Central memory CD4-positive, alpha-beta T cell (primary cell): ENCODE measurements at regions not wholly inside any gene's neighbourhood (a gene's known extent, or its start where the extent isn't known, plus 50 kb on each side); places are given as distances from the start of the nearest gene placed in this dataset.
"Not testable (repeated sequence)": the region's sequence is repeated elsewhere in the genome, so short reads cannot be mapped to it uniquely, and the experiment has no call there.

Experiments used
- DNase-seq: peaks from one replicate; pipeline ENCODE4 v3.0.0; 2022

DNA sequence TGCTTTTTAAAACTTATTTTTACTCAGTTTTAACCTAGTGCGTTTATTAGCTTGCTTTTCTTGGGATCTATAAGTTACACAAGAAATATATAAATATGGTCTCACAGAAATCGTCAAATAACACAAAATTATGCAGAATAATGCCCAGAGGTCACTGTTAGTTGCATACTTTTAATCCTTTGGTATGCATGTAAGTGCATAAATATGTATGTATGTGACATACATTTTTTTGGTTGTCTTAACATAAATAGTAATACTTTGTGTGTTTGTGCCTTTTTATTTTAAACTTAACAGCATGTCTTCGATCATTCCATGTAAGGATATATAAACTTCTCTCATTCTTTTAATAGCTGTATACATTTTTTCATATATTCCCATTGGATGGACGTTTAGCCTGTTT lies 459.6 kb downstream of the PCNX1 start:
- no peak for DNase-seq

DNA sequence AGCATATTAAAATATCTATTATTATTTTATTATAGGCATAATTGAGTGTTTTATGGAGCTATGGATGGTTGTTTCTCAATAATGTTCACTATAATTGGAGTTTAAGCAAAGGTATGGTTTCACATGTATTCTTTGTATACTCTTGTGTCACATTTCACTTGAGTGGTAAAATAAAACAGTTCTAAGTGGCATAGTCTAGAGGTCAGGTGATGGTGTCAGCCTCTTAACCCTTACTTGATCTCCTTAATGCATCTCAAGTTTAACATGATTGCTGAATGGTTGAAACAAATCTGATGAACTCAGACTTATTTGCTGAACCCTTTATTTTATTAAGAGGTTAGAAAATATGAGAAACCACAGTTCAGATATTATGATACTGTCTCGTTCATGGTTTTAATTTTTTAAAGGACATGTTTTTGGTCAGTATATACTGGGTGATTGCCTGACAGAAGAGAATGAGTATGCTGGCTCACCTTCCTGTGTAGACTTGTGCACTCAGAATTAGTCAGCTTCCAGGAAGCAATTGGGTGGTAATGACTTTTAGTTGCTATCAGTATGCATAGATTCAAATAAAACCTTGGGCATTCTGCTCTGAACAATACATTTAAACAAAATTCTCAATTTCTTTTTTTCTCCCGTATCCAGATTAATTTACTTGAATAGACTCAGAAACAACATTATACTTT lies 464.6 kb downstream of the PCNX1 start:
- no peak for DNase-seq

- DNase-seq = no peak
These were observed 465.2 kb downstream of the PCNX1 start for GRCh38 chr14:71372411-71372838.

DNA sequence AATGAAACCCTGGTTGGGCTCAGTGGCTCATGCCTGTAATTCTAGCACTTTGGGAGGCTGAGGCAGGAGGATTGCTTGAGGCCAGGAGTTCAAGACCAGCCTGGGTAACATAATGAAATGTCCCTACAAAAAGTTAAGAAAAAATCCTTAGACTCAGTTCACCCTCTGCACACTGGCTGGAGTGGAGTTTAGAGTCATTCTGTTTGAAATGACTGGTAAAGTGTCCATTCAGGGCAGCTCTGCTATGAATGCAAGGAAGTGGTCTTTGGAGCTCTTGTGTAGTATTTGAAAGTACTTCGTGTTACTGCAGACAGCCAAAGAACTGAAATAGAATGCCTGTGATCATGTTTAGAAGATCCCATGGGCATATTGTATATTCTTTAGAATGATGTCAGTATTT lies 466.5 kb downstream of the PCNX1 start:
- DNase-seq = no peak

DNA sequence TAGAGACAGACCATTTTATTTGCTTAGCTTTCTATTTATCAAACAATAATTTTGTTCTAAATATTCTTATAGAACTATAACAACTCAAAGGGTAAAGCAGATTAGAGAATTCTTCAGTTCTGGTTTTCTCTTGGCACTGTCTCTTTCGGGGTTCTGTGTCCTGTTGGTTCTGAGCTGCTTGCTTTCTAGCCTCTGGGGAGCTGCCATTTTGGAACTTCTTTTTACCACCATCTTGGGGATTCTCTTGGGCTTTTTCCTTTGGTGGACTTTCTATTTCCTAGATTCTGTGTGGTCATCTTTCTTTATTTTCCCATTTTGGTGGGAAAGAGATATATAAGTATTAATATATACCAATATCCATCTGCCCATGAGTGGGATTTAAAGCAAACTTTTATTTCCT lies 467.7 kb downstream of the PCNX1 start:
- no peak for DNase-seq

GRCh38 chr14:71377099-71377498 lies 469.8 kb downstream of the PCNX1 start:
- no peak for DNase-seq

GRCh38 chr14:71380271-71380670 lies 473.0 kb downstream of the PCNX1 start:
- no peak for DNase-seq

DNA sequence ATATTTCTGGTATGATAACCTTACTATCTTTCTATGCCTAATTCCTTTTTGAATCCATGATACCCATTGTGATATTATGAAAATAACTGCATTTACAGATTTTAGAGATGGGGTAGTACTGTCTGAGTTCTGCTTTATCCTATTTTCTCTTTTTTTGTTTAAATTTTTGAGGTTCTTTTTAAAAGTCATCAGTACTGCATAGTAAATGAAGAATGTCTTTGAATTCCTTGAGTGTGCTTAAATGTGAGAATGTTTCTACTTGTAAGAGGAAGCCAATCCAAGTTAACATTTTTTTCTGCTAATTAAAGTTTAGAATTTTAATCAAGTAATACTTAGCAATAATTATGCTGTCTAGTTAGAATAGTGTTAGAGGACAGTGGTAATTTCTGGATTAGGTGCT lies 474.6 kb downstream of the PCNX1 start:
- DNase-seq = no peak

DNA sequence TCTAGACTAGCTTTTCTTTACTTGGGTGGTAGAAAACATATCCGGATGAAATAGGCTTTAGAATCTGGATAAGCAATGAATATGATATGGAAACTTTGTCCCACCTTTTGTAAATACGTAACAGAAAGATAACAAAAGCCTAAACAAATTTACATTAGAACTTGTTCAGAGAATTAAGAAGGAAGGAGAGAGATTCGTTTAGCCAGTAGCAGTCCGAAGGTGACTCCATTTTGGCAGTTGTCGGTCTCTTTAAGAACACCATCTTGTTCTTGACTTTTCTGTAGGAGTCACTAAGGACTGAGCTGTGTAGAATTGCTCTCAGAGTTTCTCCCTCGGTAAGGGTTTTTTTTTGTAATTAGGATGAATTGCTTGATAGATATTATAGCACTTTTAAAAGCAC lies 475.1 kb downstream of the PCNX1 start:
- DNase-seq = no peak

DNA sequence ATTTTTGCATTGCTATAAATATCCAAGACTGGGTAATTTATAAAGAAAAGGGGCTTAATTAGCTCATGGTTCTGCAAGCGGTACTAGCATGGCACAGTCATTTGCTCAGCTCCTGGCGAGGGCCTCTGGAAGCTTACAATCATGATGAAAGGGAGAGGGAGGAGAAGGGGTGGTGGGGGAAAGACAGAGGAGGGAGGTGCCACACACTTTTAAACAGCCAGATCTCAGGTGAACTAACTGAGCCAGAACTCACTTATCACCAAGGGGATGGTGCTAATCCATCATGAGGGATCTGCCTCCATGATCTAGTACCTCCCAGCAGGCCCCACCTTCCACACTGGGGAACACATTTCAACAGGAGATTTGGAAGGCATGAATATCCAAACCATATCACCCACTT lies 476.3 kb downstream of the PCNX1 start:
- DNase-seq = no peak

- no peak for DNase-seq
These were observed 477.0 kb downstream of the PCNX1 start for GRCh38 chr14:71384007-71384845.

- DNase-seq = no peak
These were observed 480.5 kb downstream of the PCNX1 start for GRCh38 chr14:71387753-71388152.

DNA sequence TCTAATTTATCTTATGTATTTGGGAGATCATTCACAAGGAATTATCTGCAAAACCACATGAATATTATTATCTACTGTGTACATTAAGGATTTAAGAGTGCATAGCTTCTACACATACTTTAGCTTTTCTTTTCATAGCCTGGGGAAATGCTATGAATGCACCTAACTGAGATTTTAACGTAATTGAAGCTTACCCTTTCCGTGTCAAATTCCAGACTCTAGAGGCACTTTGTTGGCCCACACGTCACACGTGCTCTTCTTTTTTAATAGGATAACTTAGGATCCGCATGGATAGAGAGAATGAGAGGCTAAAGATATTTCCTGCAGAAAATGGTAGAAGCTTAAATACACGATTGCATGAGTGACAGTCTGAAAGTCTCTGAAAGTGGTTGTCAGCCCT lies 481.1 kb downstream of the PCNX1 start:
- DNase-seq = no peak

DNA sequence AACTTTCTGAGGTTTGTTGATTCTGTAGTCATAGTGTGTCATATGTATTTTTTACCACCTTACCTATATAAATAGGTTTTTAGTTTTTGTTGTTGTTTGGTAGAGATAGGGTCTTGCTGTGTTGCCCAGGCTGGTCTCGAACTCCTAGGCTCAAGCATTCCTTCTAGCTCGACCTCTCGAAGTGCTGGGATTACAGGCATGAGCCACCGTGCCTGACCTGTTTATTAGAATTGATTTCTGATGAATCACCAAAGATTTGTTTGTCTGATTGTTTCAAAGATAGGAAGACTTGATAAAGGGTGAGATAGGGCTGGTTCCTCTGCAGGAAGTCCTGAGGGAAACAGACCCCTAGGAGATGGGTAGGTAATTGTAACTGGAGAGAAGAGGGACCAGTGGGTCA lies 481.6 kb downstream of the PCNX1 start:
- DNase-seq = no peak

DNA sequence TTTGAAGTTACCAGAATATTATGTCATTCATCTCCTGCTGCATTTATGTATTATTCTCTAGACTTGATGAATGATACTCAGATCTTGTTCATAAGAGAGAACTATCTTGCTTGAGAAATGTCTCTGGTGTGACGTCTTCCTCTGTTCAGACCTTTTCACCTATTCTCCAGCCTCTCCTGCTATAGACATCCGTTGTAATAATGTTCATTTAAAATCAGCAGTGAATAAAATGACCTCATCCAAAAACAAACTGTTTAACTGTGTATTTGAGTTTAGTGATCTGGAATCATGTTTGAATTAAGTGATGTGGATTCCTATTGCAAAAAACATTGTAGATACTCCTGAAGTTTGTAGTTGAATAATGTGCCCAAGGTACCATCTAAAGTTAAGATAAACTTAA lies 487.1 kb downstream of the PCNX1 start:
- DNase-seq = no peak

DNA sequence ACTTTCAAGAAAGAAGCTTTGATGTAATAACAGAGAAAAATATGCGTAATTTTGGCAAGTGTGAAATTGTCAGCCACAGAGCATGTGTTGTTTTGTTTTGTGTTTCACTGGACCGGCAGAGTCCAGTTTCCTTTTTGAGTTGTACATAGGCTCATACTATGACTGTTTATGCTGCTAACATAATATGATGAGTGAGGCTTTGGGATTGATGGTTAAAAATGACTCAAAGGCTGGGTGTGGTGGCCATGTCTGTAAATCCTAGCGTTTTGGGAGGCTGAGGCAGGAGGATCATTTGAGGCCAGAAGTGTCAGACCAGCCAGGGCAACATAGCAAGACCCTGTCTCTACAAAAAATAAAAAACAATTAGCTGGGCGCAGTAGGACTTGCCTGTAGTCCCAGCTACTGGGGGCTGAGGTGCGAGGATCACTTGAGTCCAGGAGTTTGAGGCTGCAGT lies 487.9 kb downstream of the PCNX1 start:
- DNase-seq = no peak

- DNase-seq = no peak
These were observed 488.4 kb downstream of the PCNX1 start for GRCh38 chr14:71395636-71396035.

GRCh38 chr14:71396050-71396677 lies 488.9 kb downstream of the PCNX1 start:
- DNase-seq = no peak

DNA sequence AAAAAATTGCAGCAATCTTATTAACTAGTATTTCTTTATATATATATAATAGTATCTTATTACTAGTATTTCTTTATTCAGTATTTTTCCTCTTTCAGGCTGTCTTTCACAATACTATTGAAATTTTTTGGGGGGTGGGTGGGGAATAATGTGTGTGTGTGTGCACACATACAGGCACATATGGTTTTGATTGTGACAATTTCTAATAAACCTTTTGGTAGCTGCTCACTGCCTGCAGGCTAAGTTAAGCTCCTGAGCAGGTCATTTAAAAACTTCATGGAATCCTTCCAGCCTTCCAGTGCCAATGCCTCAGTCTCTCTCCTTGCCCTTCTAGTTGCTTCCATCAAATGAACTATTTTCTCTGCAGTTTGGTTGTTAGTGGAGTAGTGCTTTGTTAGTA lies 490.1 kb downstream of the PCNX1 start:
- DNase-seq = no peak

DNA sequence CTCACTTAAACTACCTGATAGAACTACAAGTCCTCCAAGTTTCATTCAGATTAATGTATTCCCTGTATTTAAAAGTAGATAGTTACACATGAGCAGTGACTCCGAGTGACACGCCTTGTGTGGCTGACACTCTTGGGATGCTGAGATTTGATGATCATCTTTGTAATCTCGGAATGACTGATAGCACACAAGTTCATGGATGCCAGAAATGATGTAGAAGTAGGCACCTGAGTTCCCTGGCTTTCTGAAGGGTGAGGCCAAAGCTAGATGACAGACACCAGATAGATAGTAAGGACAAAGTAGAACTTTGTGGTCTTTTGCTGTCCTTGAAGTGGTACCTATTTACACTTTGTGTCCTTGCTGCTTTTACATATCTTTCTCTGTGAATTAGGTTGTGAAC lies 491.2 kb downstream of the PCNX1 start:
- no peak for DNase-seq

DNA sequence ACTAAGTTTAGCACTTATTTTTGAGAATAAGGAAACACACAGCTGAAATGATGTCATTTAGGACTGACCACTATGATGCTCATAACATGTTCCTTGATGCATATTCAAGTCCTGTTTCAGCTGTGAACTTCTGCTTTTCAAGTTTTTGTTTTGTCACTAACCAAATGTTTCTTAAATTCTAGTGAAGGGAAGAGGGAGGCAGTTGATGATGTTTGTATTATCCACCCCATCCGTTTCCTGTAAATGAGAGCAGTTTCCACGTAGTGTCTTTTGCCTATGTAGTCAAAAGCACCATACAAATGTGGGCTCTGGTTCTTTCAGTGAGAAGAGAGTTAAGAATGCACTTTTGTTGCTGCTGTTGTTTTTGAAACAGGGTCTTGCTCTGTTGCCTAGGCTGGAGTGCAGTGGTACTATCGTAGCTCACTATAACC lies 491.8 kb downstream of the PCNX1 start:
- peak; percentile 62 for DNase-seq

- DNase-seq = no peak
These were observed 493.6 kb downstream of the PCNX1 start for GRCh38 chr14:71400871-71401321.

DNA sequence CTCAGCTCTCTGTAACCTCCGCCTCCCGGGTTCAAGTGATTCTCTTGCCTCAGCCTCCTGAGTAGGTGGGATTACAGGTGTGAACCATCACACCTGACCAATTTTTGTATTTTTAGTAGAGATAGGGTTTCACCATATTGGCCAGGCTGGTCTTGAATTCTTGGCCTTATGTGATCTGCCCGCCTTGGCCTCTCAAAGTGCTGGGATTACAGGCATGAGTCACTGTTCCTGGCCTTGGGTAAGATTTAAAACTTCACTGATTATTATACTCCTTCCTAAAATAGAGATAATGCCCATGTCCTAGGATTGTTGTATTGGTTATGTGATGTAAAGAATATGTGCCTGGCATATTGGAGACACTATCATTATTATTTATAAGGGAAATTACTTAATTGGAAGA lies 495.2 kb downstream of the PCNX1 start:
- not testable (repeated sequence) for DNase-seq

- peak; percentile 29 for DNase-seq
These were observed 496.4 kb downstream of the PCNX1 start for GRCh38 chr14:71403656-71404055.
